Right ventricle myocardium superior (tissue), 1 donor: ENCODE measurements at regions not wholly inside any gene's neighbourhood (a gene's known extent, or its start where the extent isn't known, plus 50 kb on each side); places are given as distances from the start of the nearest gene placed in this dataset.
"Not testable (repeated sequence)": the region's sequence is repeated elsewhere in the genome, so short reads cannot be mapped to it uniquely, and the experiment has no call there.

Experiments
- ATAC-seq: fragments of 200-7000 bp; cut with Tn5 transposase; one replicate; pipeline ENCODE4 v1.9.1; 2020; ENCODE audit warnings: mild to moderate bottlenecking; ENCODE audit not compliant: poor library complexity
- DNase-seq: peaks from one replicate; pipeline ENCODE4 v3.0.0-alpha.2; 2020
- intact Hi-C: fragments of 100-400 bp; cut with DNase I; formaldehyde crosslinking; loops from one replicate; pipeline ENCODE4 v1.11.2; 2022
- donor health status: DM: no; HTN: yes; CAD: no; lungs with severe emphysema.

- no peak for ATAC-seq
- no peak for DNase-seq
- intact Hi-C loops, result no loop called here
Measured at GRCh38 chrX:47776292-47777006, 60.3 kb upstream of the ZNF81 start.

- intact Hi-C loops, result no loop called here
- no peak for DNase-seq
- no peak for ATAC-seq
Measured at GRCh38 chrX:47772764-47773163, 63.9 kb upstream of the ZNF81 start.

- intact Hi-C loops, result no loop called here
- ATAC-seq (no peak), DNase-seq (no peak)
Measured at GRCh38 chrX:47771473-47771872, 65.2 kb upstream of the ZNF81 start.

- intact Hi-C loops, ATAC-seq, DNase-seq: not testable (repeated sequence)
Measured at GRCh38 chrX:47762826-47763225, 73.9 kb upstream of the ZNF81 start.

GRCh38 chrX:47752685-47753084 is 84.0 kb upstream of the ZNF81 start:
- ATAC-seq (no peak), DNase-seq (no peak)
- intact Hi-C loops, result no loop called here

GRCh38 chrX:47751670-47752069 is 85.0 kb upstream of the ZNF81 start:
- DNase-seq (peak; percentile 34), ATAC-seq (peak; percentile 43)
- intact Hi-C loops, result no loop called here

- ATAC-seq (no peak), DNase-seq (no peak)
- intact Hi-C loops, result no loop called here
Measured at GRCh38 chrX:47749185-47749967, 87.3 kb upstream of the ZNF81 start.

GRCh38 chrX:47748576-47748975 is 88.1 kb upstream of the ZNF81 start:
- intact Hi-C loops, result no loop called here
- ATAC-seq (no peak), DNase-seq (no peak)

GRCh38 chrX:47746446-47746845 is 87.5 kb upstream of the UXT start:
- ATAC-seq (no peak), DNase-seq (no peak)
- intact Hi-C loops, result no loop called here

GRCh38 chrX:47745416-47745815 is 86.4 kb upstream of the UXT start:
- intact Hi-C loops, result no loop called here
- ATAC-seq, result no peak
- DNase-seq, result no peak

- ATAC-seq, result no peak
- intact Hi-C loops, result no loop called here
- DNase-seq, result no peak
Measured at GRCh38 chrX:47743504-47743903, 84.5 kb upstream of the UXT start.

- DNase-seq, intact Hi-C loops, ATAC-seq: not testable (repeated sequence)
Measured at GRCh38 chrX:47738870-47739269, 79.9 kb upstream of the UXT start.

GRCh38 chrX:47723689-47724088 is 64.7 kb upstream of the UXT start:
- DNase-seq (no peak), ATAC-seq (no peak)
- intact Hi-C loops, result no loop called here

- intact Hi-C loops, result no loop called here
- no peak for DNase-seq
- no peak for ATAC-seq
Measured at GRCh38 chrX:47723083-47723482, 64.1 kb upstream of the UXT start.

- intact Hi-C loops, result no loop called here
- DNase-seq (no peak), ATAC-seq (no peak)
Measured at GRCh38 chrX:47722260-47722659, 63.3 kb upstream of the UXT start.

- intact Hi-C loops, ATAC-seq: not testable (repeated sequence)
Measured at GRCh38 chrX:47715078-47715477, 56.1 kb upstream of the UXT start.

GRCh38 chrX:47712675-47713074 is 53.7 kb upstream of the UXT start:
- intact Hi-C loops, DNase-seq, ATAC-seq: not testable (repeated sequence)

More at GRCh38 chrX:47715078-47715477, 56.1 kb upstream of the UXT start:
- DNase-seq, result not testable (repeated sequence)

GRCh38 chrX:47710252-47710651 is 51.3 kb upstream of the UXT start:
- intact Hi-C loops, result no loop called here
- DNase-seq, result no peak
- ATAC-seq, result no peak
